Left lung (tissue), 4 donors: ENCODE measurements at regions not wholly inside any gene's neighbourhood (a gene's known extent, or its start where the extent isn't known, plus 50 kb on each side); places are given as distances from the start of the nearest gene placed in this dataset.

Experiments
- ATAC-seq: fragments of 200-7000 bp; cut with Tn5 transposase; one replicate; pipeline ENCODE4 v1.9.1; 2020; ENCODE audit warnings: moderate library complexity
- DNase-seq, 4 donors: peaks; one replicate each; pipeline ENCODE4 v3.0.0-alpha.2; 2013 to 2020
- H3K27ac ChIP-seq, 2 donors: fragments of 200-600 bp; sonication (generic) in 1 of 2; one replicate each; pipeline versions ENCODE4 v1.5.0 to v1.8.0; 2020 to 2021
- H3K27me3 ChIP-seq, 2 donors: fragments of 200-600 bp; sonication (generic) in 1 of 2; one replicate each; pipeline versions ENCODE4 v1.5.0 to v1.8.0; 2020 to 2021
- H3K36me3 ChIP-seq, 2 donors: fragments of 200-600 bp; sonication (generic) in 1 of 2; one replicate each; pipeline versions ENCODE4 v1.5.0 to v1.8.0; 2020 to 2021
- H3K4me1 ChIP-seq, 2 donors: fragments of 200-600 bp; one replicate each; pipeline ENCODE4 v1.8.0; 2021
- H3K4me3 ChIP-seq, 2 donors: fragments of 200-600 bp; sonication (generic) in 1 of 2; one replicate each; pipeline versions ENCODE4 v1.5.0 to v1.8.0; 2020 to 2021; ENCODE audit warnings: mild to moderate bottlenecking in 1 of 2
- H3K9me3 ChIP-seq, 2 donors: fragments of 200-600 bp; sonication (generic) in 1 of 2; one replicate each; pipeline versions ENCODE4 v1.5.0 to v1.8.0; 2020 to 2021
- intact Hi-C, 2 donors: fragments of 100-400 bp; cut with DNase I; formaldehyde crosslinking; loops; one replicate each; pipeline versions ENCODE4 v1.11.2 to v1.14.2; 2022
- TF ChIP-seq, protein P1 (sequence below), 2 donors: fragments of 200-600 bp; sonication (generic) in 1 of 2; IDR thresholded peaks; one replicate each; pipeline versions ENCODE4 v1.5.0 to v1.8.0; 2021; ENCODE audit warnings: antibody characterized with exemption in 2 of 2
- donor health status: DM: no; HTN: yes; CAD: no.
- donor health status: DM: no; HTN: no; CAD: no.

DNA sequence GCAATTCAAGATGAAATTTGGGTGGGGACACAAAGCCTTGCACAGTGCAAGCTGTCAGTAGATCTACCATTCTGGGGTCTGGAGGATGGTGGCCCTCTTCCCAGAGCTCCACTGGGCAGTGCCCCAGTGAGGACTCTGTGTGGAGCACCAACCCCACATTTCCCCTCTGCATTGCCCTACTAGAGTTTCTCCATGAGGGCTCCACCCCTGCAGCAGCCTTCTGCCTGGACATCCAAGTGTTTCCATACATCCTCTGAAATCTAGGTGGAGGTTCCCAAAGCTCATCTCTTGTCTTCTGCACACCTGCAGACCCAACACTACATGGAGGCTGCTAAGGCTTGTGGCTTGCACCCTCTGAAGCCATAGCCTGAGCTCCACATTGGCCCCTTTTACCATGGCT lies 402.3 kb downstream of the RAB28 start:
- DNase-seq: no peak
- Histone ChIP-seq H3K36me3 (no peaks in the 10 kb centered on the region), H3K27ac (no peak overlapping the region), H3K4me3 (no peak overlapping the region), H3K4me1 (no peaks in the 10 kb centered on the region), H3K9me3 (peaks cover 0 to 25% of the 10 kb centered on the region in 2 donors), H3K27me3 (no peaks in the 10 kb centered on the region)
- intact Hi-C loops: no loop called here
- TF ChIP-seq, protein P1, sequence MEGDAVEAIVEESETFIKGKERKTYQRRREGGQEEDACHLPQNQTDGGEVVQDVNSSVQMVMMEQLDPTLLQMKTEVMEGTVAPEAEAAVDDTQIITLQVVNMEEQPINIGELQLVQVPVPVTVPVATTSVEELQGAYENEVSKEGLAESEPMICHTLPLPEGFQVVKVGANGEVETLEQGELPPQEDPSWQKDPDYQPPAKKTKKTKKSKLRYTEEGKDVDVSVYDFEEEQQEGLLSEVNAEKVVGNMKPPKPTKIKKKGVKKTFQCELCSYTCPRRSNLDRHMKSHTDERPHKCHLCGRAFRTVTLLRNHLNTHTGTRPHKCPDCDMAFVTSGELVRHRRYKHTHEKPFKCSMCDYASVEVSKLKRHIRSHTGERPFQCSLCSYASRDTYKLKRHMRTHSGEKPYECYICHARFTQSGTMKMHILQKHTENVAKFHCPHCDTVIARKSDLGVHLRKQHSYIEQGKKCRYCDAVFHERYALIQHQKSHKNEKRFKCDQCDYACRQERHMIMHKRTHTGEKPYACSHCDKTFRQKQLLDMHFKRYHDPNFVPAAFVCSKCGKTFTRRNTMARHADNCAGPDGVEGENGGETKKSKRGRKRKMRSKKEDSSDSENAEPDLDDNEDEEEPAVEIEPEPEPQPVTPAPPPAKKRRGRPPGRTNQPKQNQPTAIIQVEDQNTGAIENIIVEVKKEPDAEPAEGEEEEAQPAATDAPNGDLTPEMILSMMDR (IDR thresholded peaks at IDR 0.05): no peak
- ATAC-seq: no peak

DNA sequence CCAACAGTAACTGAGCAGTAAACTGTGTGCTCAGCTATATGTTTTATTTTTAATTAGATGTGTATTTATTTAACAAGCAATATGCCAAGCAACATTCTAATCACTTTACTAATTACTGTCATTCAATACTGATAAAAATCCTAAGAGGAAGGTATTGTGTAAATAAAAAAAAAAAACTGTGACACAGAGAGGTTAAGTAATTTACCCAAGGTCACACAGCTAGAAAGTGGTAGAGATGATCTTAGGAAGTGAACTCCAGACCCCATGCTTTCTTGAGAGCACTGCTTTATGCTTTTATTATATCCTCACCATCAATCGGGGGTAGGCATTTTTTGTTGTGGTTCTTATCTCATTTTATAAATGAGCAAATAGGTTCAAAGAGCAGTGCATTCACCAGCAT lies 417.1 kb downstream of the RAB28 start:
- no peak for DNase-seq
- Histone ChIP-seq H3K27ac (no peak overlapping the region), H3K36me3 (no peaks in the 10 kb centered on the region), H3K27me3 (no peaks in the 10 kb centered on the region), H3K4me1 (no peaks in the 10 kb centered on the region), H3K4me3 (no peak overlapping the region), H3K9me3 (no peaks in the 10 kb centered on the region)
- intact Hi-C loops: no loop called here
- ATAC-seq: no peak
- TF ChIP-seq, protein P1 (IDR thresholded peaks at IDR 0.05): no peak

DNA sequence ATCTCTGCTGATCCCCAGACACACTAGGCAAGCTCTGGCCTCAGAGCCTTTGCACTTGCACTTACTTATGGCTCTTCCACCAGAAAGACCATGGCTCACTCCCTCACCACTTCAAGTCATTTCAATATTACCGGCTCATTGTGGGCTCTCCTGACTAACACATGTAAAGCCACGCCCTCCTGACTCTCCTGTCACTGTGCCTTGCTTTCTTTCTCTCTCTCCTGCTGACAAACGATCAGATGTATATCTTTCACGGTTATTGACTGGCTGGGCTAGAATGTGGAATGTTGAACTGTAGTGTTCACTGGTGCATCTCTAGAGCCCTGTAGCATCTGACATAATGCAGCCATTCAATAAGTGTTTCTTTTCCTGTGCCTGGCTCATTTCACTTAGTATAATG lies 425.1 kb downstream of the RAB28 start:
- TF ChIP-seq, protein P1 (IDR thresholded peaks at IDR 0.05): no peak
- H3K4me3 ChIP-seq: no peak overlapping the region
- H3K27me3 ChIP-seq: no peaks in the 10 kb centered on the region
- H3K9me3 ChIP-seq: no peaks in the 10 kb centered on the region
- no peaks in the 10 kb centered on the region for H3K36me3 ChIP-seq
- intact Hi-C loops: no loop called here
- H3K27ac ChIP-seq: no peak overlapping the region
- no peaks in the 10 kb centered on the region for H3K4me1 ChIP-seq
- ATAC-seq (no peak), DNase-seq (no peak)

- no peaks in the 10 kb centered on the region for H3K27me3 ChIP-seq
- no peaks in the 10 kb centered on the region for H3K9me3 ChIP-seq
- intact Hi-C loops: no loop called here
- no peak for ATAC-seq
- H3K4me1 ChIP-seq: no peaks in the 10 kb centered on the region
- DNase-seq: no peak
- TF ChIP-seq, protein P1 (IDR thresholded peaks at IDR 0.05): no peak
- H3K27ac ChIP-seq: no peak overlapping the region
- H3K4me3 ChIP-seq: no peak overlapping the region
- no peaks in the 10 kb centered on the region for H3K36me3 ChIP-seq
Measured at GRCh38 chr4:13056630-13057189, 427.4 kb downstream of the RAB28 start.

DNA sequence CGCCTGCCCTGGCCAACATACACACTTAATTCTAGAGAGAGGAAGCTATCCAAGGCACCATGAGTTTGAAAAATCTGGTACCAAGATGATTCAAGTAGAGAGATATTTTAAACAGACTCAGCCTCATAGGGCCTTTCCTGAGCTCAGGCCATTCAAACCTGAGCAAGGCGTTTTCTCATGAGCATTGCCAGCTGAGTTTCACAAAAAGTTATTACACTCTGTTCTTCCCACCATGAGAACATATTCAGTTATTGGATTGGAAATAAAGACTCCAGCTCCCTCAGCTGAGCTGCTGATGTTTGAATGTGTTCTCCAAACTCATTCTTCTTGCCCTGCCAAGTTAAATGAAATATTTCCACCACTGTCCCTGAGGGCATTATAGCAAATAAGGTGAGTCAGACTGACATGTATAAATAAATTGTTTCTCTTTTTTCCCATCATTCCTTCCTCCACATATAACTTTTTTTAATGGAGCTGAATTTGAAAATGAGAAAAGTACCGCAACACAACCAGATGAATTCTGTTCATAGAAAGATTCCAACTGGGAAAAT lies 429.6 kb downstream of the RAB28 start:
- H3K36me3 ChIP-seq: no peaks in the 10 kb centered on the region
- H3K9me3 ChIP-seq: no peaks in the 10 kb centered on the region
- intact Hi-C loops: no loop called here
- TF ChIP-seq, protein P1 (IDR thresholded peaks at IDR 0.05): no peak
- no peak overlapping the region for H3K27ac ChIP-seq
- no peak for ATAC-seq
- H3K27me3 ChIP-seq: no peaks in the 10 kb centered on the region
- DNase-seq: no peak
- H3K4me3 ChIP-seq: no peak overlapping the region
- H3K4me1 ChIP-seq: no peaks in the 10 kb centered on the region
